ENCODE measurements at regions not wholly inside any gene's neighbourhood (a gene's known extent, or its start where the extent isn't known, plus 50 kb on each side); places are given as distances from the start of the nearest gene placed in this dataset.

GRCh38 chr18:78809845-78810244 lies 169.8 kb upstream of the SALL3 start:
- no peak for TF ChIP-seq CTCF (IDR thresholded peaks at IDR 0.05)
- TF ChIP-seq POLR2A (IDR thresholded peaks at IDR 0.05) = no peak
